Loucy (cell line): ENCODE measurements at regions not wholly inside any gene's neighbourhood (a gene's known extent, or its start where the extent isn't known, plus 50 kb on each side); places are given as distances from the start of the nearest gene placed in this dataset.

Source experiments
- CTCF ChIP-seq: fragments of 200-600 bp; sonication (generic); conservative IDR thresholded peaks from 2 replicates; pipeline ENCODE4 v1.5.1; 2014; ENCODE audit warnings: mild to moderate bottlenecking, antibody characterized with exemption, low read length
- EZH2phosphoT487 ChIP-seq: fragments of 200-600 bp; IDR thresholded peaks from 2 replicates; pipeline ENCODE4 v1.6.1; 2018; ENCODE audit warnings: antibody characterized with exemption, mild to moderate bottlenecking, moderate library complexity, borderline replicate concordance

- TF ChIP-seq CTCF (no peak), EZH2phosphoT487 (no peak)
Measured at GRCh38 chr11:109783014-109783413, 310.2 kb upstream of the ZC3H12C start.
